Esophagus muscularis mucosa (tissue), 4 donors: ENCODE measurements at regions not wholly inside any gene's neighbourhood (a gene's known extent, or its start where the extent isn't known, plus 50 kb on each side); places are given as distances from the start of the nearest gene placed in this dataset.

ENCODE experiments used
- DNase-seq: peaks from one replicate; pipeline ENCODE4 v3.0.0-alpha.2; 2017; ENCODE audit errors: extremely low spot score
- H3K27ac ChIP-seq, 4 donors: fragments of 200-600 bp; sonication (generic); replicated peaks in 1 of 4; 1 replicate in 3 of 4; 2 replicates in 1 of 4; pipeline ENCODE4 v1.5.1; 2016 to 2019; ENCODE audit warnings: mild to moderate bottlenecking in 1 of 4
- H3K27me3 ChIP-seq, 4 donors: fragments of 200-600 bp; sonication (generic); one replicate each; pipeline versions ENCODE4 v1.5.1 to v1.6.0; 2016 to 2019
- H3K36me3 ChIP-seq, 4 donors: fragments of 200-600 bp; sonication (generic); one replicate each; pipeline ENCODE4 v1.5.1; 2016 to 2019
- H3K4me1 ChIP-seq, 4 donors: fragments of 200-600 bp; sonication (generic); one replicate each; pipeline ENCODE4 v1.5.1; 2016 to 2019
- H3K4me3 ChIP-seq, 4 donors: fragments of 200-600 bp; sonication (generic); 1 replicate in 2 of 4; 2 replicates in 2 of 4; pipeline ENCODE4 v1.5.1; 2016 to 2019; ENCODE audit warnings: mild to moderate bottlenecking in 4 of 4, moderate library complexity in 1 of 4
- H3K9me3 ChIP-seq, 4 donors: fragments of 200-600 bp; sonication (generic); 1 replicate in 3 of 4; 2 replicates in 1 of 4; pipeline ENCODE4 v1.5.1; 2016 to 2019
- CTCF ChIP-seq, 3 experiments: fragments of 200-600 bp in 2 of 3; fragments of 450-650 bp in 1 of 3; sonication (generic) in 2 of 3; IDR thresholded peaks; one replicate each; pipeline ENCODE4 v1.5.1; 2017 to 2019; ENCODE audit warnings: antibody characterized with exemption in 3 of 3, mild to moderate bottlenecking in 2 of 3, moderate library complexity in 1 of 3
- EP300 ChIP-seq: sonication (generic); formaldehyde crosslinking; IDR thresholded peaks from one replicate; pipeline ENCODE4 v1.6.1; 2017; ENCODE audit warnings: antibody characterized with exemption
- POLR2A ChIP-seq: fragments of 450-650 bp; IDR thresholded peaks from one replicate; pipeline ENCODE4 v1.6.1; 2017; ENCODE audit warnings: antibody characterized with exemption, moderate library complexity, mild to moderate bottlenecking, low read depth
- POLR2AphosphoS5 ChIP-seq, 2 donors: sonication (generic); formaldehyde crosslinking; IDR thresholded peaks; one replicate each; pipeline ENCODE4 v1.6.1; 2017; ENCODE audit warnings: antibody characterized with exemption in 2 of 2
- WGBS: methylation state at CpG from one replicate; pipeline ENCODE4 v1.1.5; 2018; 5-methylcytosine and 5-hydroxymethylcytosine counted together
- intact Hi-C: fragments of 100-400 bp; cut with DNase I; formaldehyde crosslinking; loops from one replicate; pipeline ENCODE4 v1.15.1; 2023

GRCh38 chr6:106025655-106026054 lies 60.5 kb upstream of the PRDM1 start:
- Histone ChIP-seq H3K9me3 (no peaks in the 10 kb centered on the region), H3K36me3 (no peaks in the 10 kb centered on the region), H3K4me1 (no peaks in the 10 kb centered on the region), H3K4me3 (no peak overlapping the region), H3K27ac (no peak overlapping the region), H3K27me3 (peaks cover 0 to 10% (median 2%) of the 10 kb centered on the region in 4 donors)
- intact Hi-C loops = no loop called here
- TF ChIP-seq POLR2A (no peak), POLR2AphosphoS5 (IDR thresholded peaks at IDR 0.05) (no peak), EP300 (no peak), CTCF (IDR thresholded peaks at IDR 0.05) (no peak)
- no peak for DNase-seq

- Histone ChIP-seq H3K9me3 (no peaks in the 10 kb centered on the region), H3K4me3 (no peak overlapping the region), H3K27ac (no peak overlapping the region), H3K36me3 (no peaks in the 10 kb centered on the region), H3K4me1 (no peaks in the 10 kb centered on the region), H3K27me3 (peaks cover 0 to 9% (median 2%) of the 10 kb centered on the region in 4 donors)
- DNase-seq = no peak
- WGBS = 92% methylated on average over 5 of the region's 5 CpGs
- TF ChIP-seq EP300 (no peak), POLR2A (no peak), POLR2AphosphoS5 (IDR thresholded peaks at IDR 0.05) (no peak), CTCF (IDR thresholded peaks at IDR 0.05) (no peak)
- intact Hi-C loops = no loop called here
These were observed 63.3 kb upstream of the PRDM1 start for GRCh38 chr6:106022801-106023200.

- DNase-seq = no peak
These were observed 68.7 kb upstream of the PRDM1 start for GRCh38 chr6:106017454-106017853.

GRCh38 chr6:106014955-106015354 lies 71.2 kb upstream of the PRDM1 start:
- Histone ChIP-seq H3K4me3 (no peak overlapping the region), H3K27me3 (peaks cover 0 to 10% (median 0%) of the 10 kb centered on the region in 4 donors), H3K4me1 (no peaks in the 10 kb centered on the region), H3K36me3 (no peaks in the 10 kb centered on the region), H3K9me3 (no peaks in the 10 kb centered on the region), H3K27ac (no peak overlapping the region)
- DNase-seq = no peak
- TF ChIP-seq EP300 = no peak
- TF ChIP-seq POLR2A = no peak
- no peak for TF ChIP-seq POLR2AphosphoS5 (IDR thresholded peaks at IDR 0.05)
- no peak for TF ChIP-seq CTCF (IDR thresholded peaks at IDR 0.05)
- 58% methylated on average over 2 of the region's 2 CpGs for WGBS
- intact Hi-C loops = no loop called here

More at GRCh38 chr6:106017454-106017853, 68.7 kb upstream of the PRDM1 start:
- no peaks in the 10 kb centered on the region for H3K36me3 ChIP-seq
- TF ChIP-seq CTCF (IDR thresholded peaks at IDR 0.05) (no peak), POLR2A (no peak), EP300 (no peak), POLR2AphosphoS5 (IDR thresholded peaks at IDR 0.05) (no peak)
- H3K27ac ChIP-seq = no peak overlapping the region
- no peaks in the 10 kb centered on the region for H3K9me3 ChIP-seq
- intact Hi-C loops = no loop called here
- WGBS = 68% methylated on average over 5 of the region's 5 CpGs
- H3K4me3 ChIP-seq = no peak overlapping the region
- no peaks in the 10 kb centered on the region for H3K4me1 ChIP-seq
- peaks cover 0 to 10% (median 0%) of the 10 kb centered on the region in 4 donors for H3K27me3 ChIP-seq

GRCh38 chr6:106011476-106011875 lies 74.7 kb upstream of the PRDM1 start:
- H3K9me3 ChIP-seq = no peaks in the 10 kb centered on the region
- H3K4me1 ChIP-seq = no peaks in the 10 kb centered on the region
- H3K27ac ChIP-seq = no peak overlapping the region
- WGBS = over 99% methylated on average over 6 of the region's 6 CpGs
- no peak overlapping the region for H3K4me3 ChIP-seq
- no peak for DNase-seq
- intact Hi-C loops = no loop called here
- peaks cover 0 to 4% (median 0%) of the 10 kb centered on the region in 4 donors for H3K27me3 ChIP-seq
- TF ChIP-seq CTCF (IDR thresholded peaks at IDR 0.05) (no peak), EP300 (no peak), POLR2AphosphoS5 (IDR thresholded peaks at IDR 0.05) (no peak), POLR2A (no peak)
- no peaks in the 10 kb centered on the region for H3K36me3 ChIP-seq
